Testis (tissue), 2 donors: ENCODE measurements at regions not wholly inside any gene's neighbourhood (a gene's known extent, or its start where the extent isn't known, plus 50 kb on each side); places are given as distances from the start of the nearest gene placed in this dataset.

Source experiments
- CTCF ChIP-seq, 3 experiments: fragments of 450-650 bp in 2 of 3; fragments of 200-600 bp in 1 of 3; sonication (generic) in 1 of 3; IDR thresholded peaks; one replicate each; pipeline ENCODE4 v1.5.1; 2016 to 2019; ENCODE audit warnings: antibody characterized with exemption in 3 of 3, mild to moderate bottlenecking in 2 of 3, moderate library complexity in 1 of 3
- POLR2A ChIP-seq: fragments of 450-650 bp; IDR thresholded peaks from one replicate; pipeline ENCODE4 v1.6.1; 2017; ENCODE audit warnings: antibody characterized with exemption, mild to moderate bottlenecking, moderate library complexity

GRCh38 chr18:26765498-26765897, 100.0 kb downstream of the AQP4 start:
- TF ChIP-seq CTCF (IDR thresholded peaks at IDR 0.05) = no peak
- TF ChIP-seq POLR2A = no peak
